ENCODE measurements at regions not wholly inside any gene's neighbourhood (a gene's known extent, or its start where the extent isn't known, plus 50 kb on each side); places are given as distances from the start of the nearest gene placed in this dataset.
"Not testable (repeated sequence)": the region's sequence is repeated elsewhere in the genome, so short reads cannot be mapped to it uniquely, and the experiment has no call there.

DNA sequence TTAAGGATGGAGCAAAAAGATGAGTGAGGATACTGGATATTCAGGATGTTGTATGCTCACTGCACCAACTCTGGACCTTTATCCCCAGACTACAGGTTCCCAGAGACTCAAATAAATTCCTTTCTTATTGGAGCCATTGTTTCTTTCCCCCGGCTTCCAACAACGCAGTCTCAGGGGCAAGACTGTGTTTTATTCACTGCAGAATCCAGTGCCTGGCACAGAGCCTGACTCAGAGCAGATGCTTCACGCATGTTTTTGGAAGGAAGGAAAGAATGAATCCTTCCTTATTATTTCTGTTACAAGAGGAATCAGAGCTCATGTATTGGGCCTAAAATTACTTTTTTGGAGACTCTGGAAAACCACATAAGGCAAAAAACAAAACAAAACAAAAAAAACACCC is 96.0 kb upstream of the VGLL4 start:
- H3K9me3 ChIP-seq (ENCODE audit: insufficient read depth, low read depth, low read length) = no peaks in the 10 kb centered on the region
- H3K4me1 ChIP-seq (ENCODE audit: insufficient read depth, low read length) = no peaks in the 10 kb centered on the region
- H3K27ac ChIP-seq (ENCODE audit: low read length) = no peak overlapping the region
- no peaks in the 10 kb centered on the region for H3K36me3 ChIP-seq (ENCODE audit: insufficient read depth, low read depth, low read length)
- H3K27me3 ChIP-seq (ENCODE audit: insufficient read depth, low read length) = no peaks in the 10 kb centered on the region
- no peak overlapping the region for H3K4me3 ChIP-seq (ENCODE audit: low read length)
- H3K9ac ChIP-seq (ENCODE audit: low read depth, low read length) = no peak overlapping the region

DNA sequence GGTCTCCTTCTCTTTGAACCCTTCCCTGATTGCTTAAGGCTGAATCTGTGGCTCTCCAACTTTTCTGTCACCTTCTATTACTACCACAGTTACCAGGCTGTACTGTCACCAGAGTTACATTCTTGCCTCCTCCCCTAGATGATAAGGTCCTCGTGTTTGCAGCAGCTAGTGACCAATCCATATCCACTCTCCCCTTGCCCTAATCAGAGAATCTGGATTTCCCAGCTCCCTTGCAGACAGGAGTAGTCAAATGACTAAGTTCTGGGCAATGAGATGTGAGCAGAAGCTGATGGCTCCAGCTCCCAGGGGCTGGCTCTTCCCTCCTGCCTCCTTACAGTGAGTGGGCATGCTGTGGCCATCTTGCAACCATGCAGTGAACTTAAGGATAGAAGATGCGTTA is 95.4 kb upstream of the VGLL4 start:
- H3K9ac ChIP-seq (ENCODE audit: low read depth, low read length) = no peak overlapping the region
- no peaks in the 10 kb centered on the region for H3K4me1 ChIP-seq (ENCODE audit: insufficient read depth, low read length)
- H3K27ac ChIP-seq (ENCODE audit: low read length) = no peak overlapping the region
- H3K9me3 ChIP-seq (ENCODE audit: insufficient read depth, low read depth, low read length) = no peaks in the 10 kb centered on the region
- H3K4me3 ChIP-seq (ENCODE audit: low read length) = no peak overlapping the region
- no peaks in the 10 kb centered on the region for H3K36me3 ChIP-seq (ENCODE audit: insufficient read depth, low read depth, low read length)
- no peaks in the 10 kb centered on the region for H3K27me3 ChIP-seq (ENCODE audit: insufficient read depth, low read length)

DNA sequence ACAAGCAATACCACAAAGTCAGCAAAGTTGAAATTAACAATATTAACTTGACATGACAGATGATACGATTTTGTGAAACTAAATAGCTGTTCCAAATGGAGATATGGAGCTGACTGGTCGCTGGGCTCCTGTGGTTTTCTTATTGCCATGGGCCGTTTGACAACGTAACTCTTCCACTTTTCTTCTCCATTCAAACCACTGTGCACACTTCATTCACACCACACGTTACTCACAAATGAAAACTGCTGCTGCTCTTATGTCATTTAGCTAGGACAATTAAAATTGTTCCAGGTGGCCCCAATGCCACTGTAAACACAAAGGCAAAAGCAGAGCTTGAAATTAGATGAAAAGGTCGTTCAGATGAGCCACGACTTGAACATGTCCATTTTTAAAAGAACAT is 94.0 kb upstream of the VGLL4 start:
- H3K36me3 ChIP-seq (ENCODE audit: insufficient read depth, low read depth, low read length) = no peaks in the 10 kb centered on the region
- no peaks in the 10 kb centered on the region for H3K4me1 ChIP-seq (ENCODE audit: insufficient read depth, low read length)
- H3K9ac ChIP-seq (ENCODE audit: low read depth, low read length) = no peak overlapping the region
- H3K4me3 ChIP-seq (ENCODE audit: low read length) = no peak overlapping the region
- no peak overlapping the region for H3K27ac ChIP-seq (ENCODE audit: low read length)
- no peaks in the 10 kb centered on the region for H3K9me3 ChIP-seq (ENCODE audit: insufficient read depth, low read depth, low read length)
- no peaks in the 10 kb centered on the region for H3K27me3 ChIP-seq (ENCODE audit: insufficient read depth, low read length)

DNA sequence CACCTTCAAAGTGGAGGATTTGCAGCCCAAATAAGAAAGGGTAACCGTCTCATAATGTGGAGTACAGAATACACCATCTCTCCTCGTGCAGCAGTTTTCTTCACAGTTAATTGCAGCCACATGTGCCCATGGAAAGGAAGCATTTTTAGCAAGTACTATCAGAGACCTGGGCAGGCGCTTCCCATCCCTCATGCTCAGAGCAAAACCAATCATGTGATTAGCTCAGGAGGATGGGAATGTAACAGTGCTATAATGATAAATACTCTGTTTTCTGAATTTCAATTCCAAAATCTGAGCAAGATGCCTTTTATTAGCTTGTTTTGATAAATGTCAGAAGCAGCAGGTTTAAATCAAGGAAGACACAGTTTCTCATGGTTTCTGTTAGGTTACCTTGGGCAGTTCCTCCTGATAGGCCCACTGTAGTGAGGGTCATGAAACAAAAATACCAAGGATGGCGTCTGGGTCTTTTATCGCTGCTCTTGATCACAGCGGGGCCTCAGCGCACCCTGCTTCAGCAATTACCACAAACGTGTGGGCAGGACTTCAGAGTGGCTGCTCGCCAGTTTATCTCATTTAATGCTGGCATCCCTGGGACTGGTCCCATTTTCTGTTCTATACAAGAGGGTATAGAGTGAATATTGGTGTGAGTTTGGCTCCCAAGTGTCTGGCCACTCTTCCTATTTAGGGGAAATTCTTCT is 92.6 kb upstream of the VGLL4 start:
- Histone ChIP-seq H3K4me1 (ENCODE audit: insufficient read depth, low read length) (no peaks in the 10 kb centered on the region), H3K4me3 (ENCODE audit: low read length) (no peak overlapping the region), H3K9me3 (ENCODE audit: insufficient read depth, low read depth, low read length) (no peaks in the 10 kb centered on the region), H3K36me3 (ENCODE audit: insufficient read depth, low read depth, low read length) (no peaks in the 10 kb centered on the region), H3K27ac (ENCODE audit: low read length) (no peak overlapping the region), H3K9ac (ENCODE audit: low read depth, low read length) (no peak overlapping the region), H3K27me3 (ENCODE audit: insufficient read depth, low read length) (no peaks in the 10 kb centered on the region)

DNA sequence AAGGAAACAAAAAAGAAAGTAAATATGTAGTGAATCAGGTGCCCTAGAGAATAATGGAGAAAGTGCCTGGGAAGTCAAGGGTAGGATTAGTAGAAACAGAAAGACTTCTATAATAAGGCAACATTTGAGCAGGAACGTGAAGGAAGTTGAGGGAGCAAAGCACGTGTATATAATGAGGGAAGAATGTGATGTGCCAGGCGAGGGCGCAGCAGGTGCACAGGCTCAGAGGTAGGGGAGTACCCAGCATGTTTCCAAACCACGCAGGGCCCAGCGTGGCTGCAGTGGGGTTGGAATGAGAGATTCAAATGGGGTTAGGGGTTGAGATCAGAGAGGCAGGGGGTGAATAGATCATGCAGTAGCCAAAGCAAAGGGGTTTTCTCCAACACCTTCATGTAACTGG is 91.9 kb upstream of the VGLL4 start:
- H3K27me3 ChIP-seq (ENCODE audit: insufficient read depth, low read length) = no peaks in the 10 kb centered on the region
- H3K4me1 ChIP-seq (ENCODE audit: insufficient read depth, low read length) = no peaks in the 10 kb centered on the region
- H3K36me3 ChIP-seq (ENCODE audit: insufficient read depth, low read depth, low read length) = no peaks in the 10 kb centered on the region
- H3K9me3 ChIP-seq (ENCODE audit: insufficient read depth, low read depth, low read length) = no peaks in the 10 kb centered on the region
- H3K4me3 ChIP-seq (ENCODE audit: low read length) = no peak overlapping the region
- H3K9ac ChIP-seq (ENCODE audit: low read depth, low read length) = no peak overlapping the region
- no peak overlapping the region for H3K27ac ChIP-seq (ENCODE audit: low read length)

DNA sequence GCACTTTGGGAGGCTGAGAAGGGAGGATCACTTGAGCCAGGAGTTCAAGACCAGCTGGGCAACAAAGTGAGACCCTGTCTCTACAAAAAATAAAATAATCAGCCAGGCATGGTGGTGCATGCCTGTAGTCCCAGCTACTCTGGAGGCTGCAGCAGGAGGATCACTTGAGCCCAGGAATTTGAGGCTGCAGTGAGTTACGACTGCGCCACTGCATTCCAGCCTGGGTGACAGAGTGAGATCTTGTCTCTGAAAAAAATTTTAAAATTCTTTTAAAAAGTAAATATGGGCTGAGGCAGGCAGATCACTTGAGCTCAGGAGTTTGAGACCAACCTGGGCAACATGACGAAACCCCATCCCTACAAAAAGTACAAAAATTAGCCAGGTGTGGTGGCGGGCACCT is 91.4 kb upstream of the VGLL4 start:
- H3K27me3 ChIP-seq (ENCODE audit: insufficient read depth, low read length); H3K9me3 ChIP-seq (ENCODE audit: insufficient read depth, low read depth, low read length); H3K36me3 ChIP-seq (ENCODE audit: insufficient read depth, low read depth, low read length); H3K27ac ChIP-seq (ENCODE audit: low read length); H3K4me3 ChIP-seq (ENCODE audit: low read length); H3K9ac ChIP-seq (ENCODE audit: low read depth, low read length); H3K4me1 ChIP-seq (ENCODE audit: insufficient read depth, low read length): not testable (repeated sequence)

DNA sequence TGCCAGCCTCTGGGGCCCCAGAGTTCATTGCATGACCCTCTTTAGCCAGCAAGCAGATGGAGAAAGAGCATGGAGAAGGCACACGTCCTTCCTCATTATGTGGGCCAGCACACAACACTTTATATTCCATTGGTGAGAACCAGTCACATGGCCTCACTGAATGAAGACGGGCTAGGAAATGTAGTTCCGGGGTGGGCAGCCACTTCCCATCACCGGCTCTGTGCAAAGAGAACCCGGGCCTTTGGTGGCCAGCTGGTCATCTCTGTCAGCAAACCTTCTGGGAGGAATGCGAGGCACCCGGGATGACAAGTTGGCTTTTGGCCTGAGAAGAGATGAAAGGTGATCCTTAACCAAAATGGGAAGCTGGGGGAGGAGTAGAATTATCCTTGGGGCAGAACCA is 90.2 kb upstream of the VGLL4 start:
- Histone ChIP-seq H3K9ac (ENCODE audit: low read depth, low read length) (no peak overlapping the region), H3K27me3 (ENCODE audit: insufficient read depth, low read length) (no peaks in the 10 kb centered on the region), H3K4me1 (ENCODE audit: insufficient read depth, low read length) (no peaks in the 10 kb centered on the region), H3K4me3 (ENCODE audit: low read length) (no peak overlapping the region), H3K36me3 (ENCODE audit: insufficient read depth, low read depth, low read length) (no peaks in the 10 kb centered on the region), H3K9me3 (ENCODE audit: insufficient read depth, low read depth, low read length) (no peaks in the 10 kb centered on the region), H3K27ac (ENCODE audit: low read length) (no peak overlapping the region)

DNA sequence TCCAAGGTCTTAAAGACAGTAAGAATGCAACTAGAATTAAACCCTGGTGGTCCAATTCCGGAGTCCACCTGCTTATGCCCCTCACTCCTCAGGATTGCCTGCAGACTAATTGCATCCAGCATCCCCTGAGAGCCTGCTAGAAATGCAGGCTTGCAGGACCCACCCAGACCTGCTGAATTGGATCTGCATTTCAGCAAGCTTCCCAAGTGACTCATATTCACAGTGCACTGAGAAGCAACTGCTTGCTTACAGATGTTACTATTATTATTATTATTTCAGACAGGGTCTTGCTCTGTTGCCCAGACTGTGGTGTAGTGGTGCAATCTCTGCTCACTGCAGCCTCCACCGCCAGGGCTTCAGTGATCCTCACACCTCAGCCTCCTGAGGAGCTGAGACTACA is 83.5 kb upstream of the VGLL4 start:
- Histone ChIP-seq H3K9ac (ENCODE audit: low read depth, low read length) (no peak overlapping the region), H3K9me3 (ENCODE audit: insufficient read depth, low read depth, low read length) (no peaks in the 10 kb centered on the region), H3K36me3 (ENCODE audit: insufficient read depth, low read depth, low read length) (no peaks in the 10 kb centered on the region), H3K4me3 (ENCODE audit: low read length) (no peak overlapping the region), H3K4me1 (ENCODE audit: insufficient read depth, low read length) (no peaks in the 10 kb centered on the region), H3K27ac (ENCODE audit: low read length) (no peak overlapping the region), H3K27me3 (ENCODE audit: insufficient read depth, low read length) (peaks cover 5% of the 10 kb centered on the region)

DNA sequence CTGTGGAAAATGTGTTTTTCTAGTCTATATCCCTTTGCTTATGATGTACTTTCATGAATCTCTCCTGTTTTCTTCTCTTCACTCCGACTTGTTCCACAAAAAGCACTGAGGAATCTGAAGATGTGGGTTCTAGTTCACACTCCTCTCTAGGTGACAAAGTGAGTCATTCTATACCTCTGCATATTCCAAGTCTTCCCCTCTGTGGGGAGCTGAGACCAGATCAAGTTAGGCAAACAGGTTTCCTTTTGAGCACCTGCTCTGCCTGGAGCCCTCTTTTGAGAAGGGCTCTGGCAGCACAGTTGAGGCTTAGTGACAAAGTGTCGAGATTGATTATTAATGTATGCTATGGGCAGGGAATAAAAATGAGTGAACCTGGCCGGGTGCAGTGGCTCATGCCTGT is 82.4 kb upstream of the VGLL4 start:
- Histone ChIP-seq H3K4me3 (ENCODE audit: low read length) (no peak overlapping the region), H3K36me3 (ENCODE audit: insufficient read depth, low read depth, low read length) (no peaks in the 10 kb centered on the region), H3K27ac (ENCODE audit: low read length) (no peak overlapping the region), H3K9me3 (ENCODE audit: insufficient read depth, low read depth, low read length) (no peaks in the 10 kb centered on the region), H3K4me1 (ENCODE audit: insufficient read depth, low read length) (no peaks in the 10 kb centered on the region; the same call in 1 of the 2 replicates), H3K9ac (ENCODE audit: low read depth, low read length) (no peak overlapping the region), H3K27me3 (ENCODE audit: insufficient read depth, low read length) (peaks cover 16% of the 10 kb centered on the region)

DNA sequence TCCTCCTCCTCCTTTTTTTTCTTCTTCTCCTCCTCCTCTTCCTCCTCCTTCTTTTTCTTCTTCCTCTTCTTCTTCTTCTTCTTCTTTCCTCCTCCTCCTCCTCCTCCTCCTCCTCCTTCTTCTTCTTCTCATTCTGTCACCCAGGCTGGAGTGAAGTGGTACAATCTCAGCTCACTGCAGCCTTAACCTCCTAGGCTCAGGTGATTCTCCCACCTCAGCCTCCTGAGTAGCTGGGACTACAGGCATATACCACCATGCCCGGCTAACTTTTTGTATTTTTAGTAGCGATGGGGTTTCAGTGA is 81.6 kb upstream of the VGLL4 start:
- H3K36me3 ChIP-seq (ENCODE audit: insufficient read depth, low read depth, low read length); H3K4me1 ChIP-seq (ENCODE audit: insufficient read depth, low read length); H3K4me3 ChIP-seq (ENCODE audit: low read length); H3K27ac ChIP-seq (ENCODE audit: low read length); H3K9me3 ChIP-seq (ENCODE audit: insufficient read depth, low read depth, low read length); H3K9ac ChIP-seq (ENCODE audit: low read depth, low read length): not testable (repeated sequence)
- peaks cover 24% of the 10 kb centered on the region for H3K27me3 ChIP-seq (ENCODE audit: insufficient read depth, low read length)

DNA sequence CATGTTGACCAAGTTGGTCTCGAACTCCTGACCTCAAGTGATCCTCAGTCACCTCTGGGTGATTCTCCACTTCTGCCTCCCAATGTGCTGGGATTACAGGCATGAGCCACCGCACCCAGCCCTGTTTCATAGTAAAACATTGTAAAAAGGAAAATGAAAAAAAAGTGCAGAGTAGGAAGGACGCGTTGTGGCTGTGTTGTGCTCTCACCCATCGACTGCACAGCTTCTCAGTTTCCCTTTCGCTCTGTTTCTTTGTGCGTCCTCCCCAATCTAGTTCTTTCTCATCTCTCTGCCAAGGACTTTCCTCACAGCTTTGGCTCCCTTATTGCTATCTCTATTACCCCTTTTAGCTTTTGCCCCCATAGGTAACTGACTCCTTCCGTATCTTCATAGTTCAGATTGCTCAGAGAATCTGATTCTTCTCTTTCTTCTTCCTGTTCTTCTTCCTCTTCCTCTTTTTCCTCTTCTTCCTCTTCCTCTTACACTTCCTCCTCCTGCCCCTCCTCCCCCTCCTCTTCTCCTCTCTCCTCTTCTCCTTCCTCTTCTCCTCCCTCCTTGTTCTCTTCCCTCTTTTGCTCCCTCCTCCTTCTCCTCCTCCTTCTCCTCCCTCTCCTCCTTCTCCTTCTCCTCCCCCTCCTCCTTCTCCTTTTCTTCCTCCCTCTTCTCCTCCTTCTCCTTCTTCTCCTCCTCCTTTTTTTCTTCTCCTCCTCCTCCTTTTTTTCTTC is 81.1 kb upstream of the VGLL4 start:
- no peaks in the 10 kb centered on the region; the same call in 1 of the 2 replicates for H3K4me1 ChIP-seq (ENCODE audit: insufficient read depth, low read length)
- H3K36me3 ChIP-seq (ENCODE audit: insufficient read depth, low read depth, low read length) = no peaks in the 10 kb centered on the region
- no peak overlapping the region for H3K9ac ChIP-seq (ENCODE audit: low read depth, low read length)
- no peak overlapping the region for H3K27ac ChIP-seq (ENCODE audit: low read length)
- no peaks in the 10 kb centered on the region for H3K9me3 ChIP-seq (ENCODE audit: insufficient read depth, low read depth, low read length)
- H3K4me3 ChIP-seq (ENCODE audit: low read length) = no peak overlapping the region
- peaks cover 26% of the 10 kb centered on the region for H3K27me3 ChIP-seq (ENCODE audit: insufficient read depth, low read length)

DNA sequence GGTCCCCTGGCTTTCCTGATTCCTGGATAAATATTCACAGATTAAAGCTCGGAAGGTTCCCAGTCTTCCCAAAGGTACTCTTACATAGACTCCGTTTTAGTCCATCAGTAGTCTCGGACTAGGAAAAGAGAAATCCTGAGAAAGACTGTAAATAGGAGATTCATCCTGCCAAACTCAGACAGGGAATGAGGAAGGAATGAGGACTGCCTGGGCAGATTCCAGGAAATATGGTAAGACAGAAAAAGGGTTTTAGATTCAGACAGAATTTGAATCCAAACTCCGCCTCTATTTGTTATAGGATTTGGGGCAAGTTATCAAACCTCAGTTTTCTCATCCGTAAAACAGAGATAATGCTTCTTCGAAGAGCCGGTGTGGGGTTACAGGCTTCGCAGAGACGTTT is 77.8 kb upstream of the VGLL4 start:
- Histone ChIP-seq H3K4me3 (ENCODE audit: low read length) (no peak overlapping the region), H3K9me3 (ENCODE audit: insufficient read depth, low read depth, low read length) (no peaks in the 10 kb centered on the region), H3K36me3 (ENCODE audit: insufficient read depth, low read depth, low read length) (no peaks in the 10 kb centered on the region), H3K4me1 (ENCODE audit: insufficient read depth, low read length) (peaks cover 18% of the 10 kb centered on the region), H3K27ac (ENCODE audit: low read length) (no peak overlapping the region), H3K27me3 (ENCODE audit: insufficient read depth, low read length) (peaks cover 40% of the 10 kb centered on the region), H3K9ac (ENCODE audit: low read depth, low read length) (no peak overlapping the region)

Data from iPS-20b (cell line).